AML-193 (cell line): ENCODE measurements at regions not wholly inside any gene's neighbourhood (a gene's known extent, or its start where the extent isn't known, plus 50 kb on each side); places are given as distances from the start of the nearest gene placed in this dataset.

Experiments used
- DNase-seq, 2 experiments: peaks; one replicate each; lab custom pipeline; 2025; lab: John Stamatoyannopoulos, UW

DNA sequence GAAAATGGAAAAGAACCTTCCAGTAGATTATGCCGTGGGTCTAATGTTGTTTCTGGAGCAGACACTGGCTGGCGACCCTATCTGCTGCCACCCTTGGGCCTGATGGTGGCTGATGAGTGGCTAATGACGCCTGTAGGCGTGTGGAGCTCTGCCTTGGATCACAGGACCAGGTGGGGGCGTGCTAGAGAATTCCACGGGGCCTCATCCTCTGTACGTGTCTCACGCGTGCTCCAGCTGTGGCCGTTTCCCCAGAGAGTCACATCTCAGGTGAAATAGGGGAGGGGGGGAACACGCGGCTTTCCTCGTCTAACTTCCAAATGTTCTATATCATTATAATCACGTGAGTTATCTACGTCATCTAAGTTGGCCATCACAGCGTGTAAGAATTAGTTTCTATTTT lies 160.9 kb upstream of the SMIM21 start:
- DNase-seq = no peak

DNA sequence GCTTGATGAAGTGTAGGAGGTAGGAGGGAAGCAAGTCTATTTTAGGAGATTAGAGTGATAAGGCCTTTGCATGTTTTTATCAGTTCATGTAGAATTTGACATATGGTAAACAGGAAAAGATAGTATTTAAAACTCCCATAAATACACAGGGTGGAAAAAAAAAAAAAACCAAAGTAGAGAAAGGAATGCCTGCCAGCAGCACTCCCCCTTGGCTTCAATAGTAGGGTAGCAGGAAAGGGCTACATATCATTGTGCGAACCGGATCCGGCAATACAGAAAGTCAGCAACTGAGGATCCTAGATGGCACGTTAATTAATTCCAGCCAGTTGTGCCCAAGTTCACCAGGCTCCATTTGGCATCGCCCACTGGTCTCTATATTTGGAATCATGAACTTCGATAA lies 159.6 kb upstream of the SMIM21 start:
- no peak for DNase-seq

DNA sequence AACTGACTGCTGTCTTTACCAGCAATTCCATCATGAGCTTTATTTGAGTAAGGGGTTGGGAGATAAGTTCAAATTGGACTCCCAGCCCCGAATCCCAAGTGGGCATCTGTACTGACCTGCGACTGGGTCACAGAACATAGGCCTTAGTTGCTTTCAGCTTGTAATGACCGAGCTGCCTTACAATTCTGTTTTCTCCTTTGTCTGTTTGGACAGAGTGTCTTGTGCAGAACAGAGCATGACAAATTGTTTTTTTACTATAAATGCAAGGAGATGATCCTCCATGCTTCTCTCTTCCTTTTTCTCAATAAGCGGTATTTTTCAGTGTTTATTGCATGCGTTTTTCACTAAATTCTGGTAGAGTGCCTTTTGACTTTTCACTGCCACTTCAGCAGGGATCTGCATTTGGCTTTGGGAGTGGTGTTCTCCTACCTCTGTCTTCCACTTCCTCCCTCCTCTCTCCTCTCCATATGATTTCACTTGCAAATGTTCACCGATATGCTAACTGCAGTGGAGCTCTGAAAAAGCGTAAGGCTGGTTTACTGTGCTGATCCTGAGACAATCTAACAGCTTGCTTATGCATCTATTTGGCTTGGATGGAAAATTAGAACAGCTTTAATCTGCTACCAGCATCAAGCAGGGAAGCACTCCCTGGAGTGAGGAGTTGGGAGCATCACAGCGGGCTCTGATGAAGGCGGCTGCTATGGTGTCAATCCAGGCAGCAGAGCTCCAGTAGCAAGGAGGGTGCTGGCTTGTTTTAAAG lies 158.8 kb upstream of the SMIM21 start:
- no peak for DNase-seq

DNA sequence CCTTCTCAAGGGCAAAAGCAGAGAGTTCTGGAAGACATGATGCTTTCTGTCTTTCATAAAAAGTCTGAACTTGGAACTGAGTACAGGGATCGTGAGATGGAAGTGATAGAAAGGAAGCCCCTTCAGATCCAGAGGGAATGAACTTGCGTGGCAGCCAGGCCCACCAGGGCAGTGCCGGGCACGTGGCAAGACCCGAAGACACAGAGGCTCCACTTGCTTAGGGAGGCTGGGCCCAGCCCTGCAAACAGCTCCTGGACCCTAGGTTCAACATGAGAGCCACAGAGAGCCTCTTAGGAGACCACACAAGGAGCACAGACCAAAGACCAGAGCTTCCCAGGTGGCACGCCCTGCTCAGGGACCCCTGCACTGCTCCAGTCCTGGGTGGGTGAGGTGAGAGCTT lies 155.4 kb upstream of the SMIM21 start:
- no peak for DNase-seq

DNA sequence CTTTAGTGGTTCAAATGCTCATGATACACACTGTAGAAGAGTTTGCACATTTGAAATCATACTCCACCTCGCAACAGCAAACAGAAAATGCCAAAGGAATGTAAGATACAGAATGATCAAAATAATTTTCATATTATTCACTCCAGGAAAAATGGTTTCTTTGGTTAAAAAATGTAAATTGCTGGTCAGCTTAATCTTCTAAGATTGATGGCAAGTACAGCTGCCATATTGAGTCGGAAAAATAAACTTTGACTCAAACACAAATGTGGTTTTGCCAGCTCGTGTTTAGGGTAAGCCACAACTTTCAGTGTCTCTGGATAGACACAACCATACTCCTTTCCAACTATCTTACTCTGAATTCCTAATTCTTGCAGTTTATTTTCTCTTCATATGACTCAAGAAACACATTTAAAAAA lies 154.9 kb upstream of the SMIM21 start:
- no peak for DNase-seq

DNA sequence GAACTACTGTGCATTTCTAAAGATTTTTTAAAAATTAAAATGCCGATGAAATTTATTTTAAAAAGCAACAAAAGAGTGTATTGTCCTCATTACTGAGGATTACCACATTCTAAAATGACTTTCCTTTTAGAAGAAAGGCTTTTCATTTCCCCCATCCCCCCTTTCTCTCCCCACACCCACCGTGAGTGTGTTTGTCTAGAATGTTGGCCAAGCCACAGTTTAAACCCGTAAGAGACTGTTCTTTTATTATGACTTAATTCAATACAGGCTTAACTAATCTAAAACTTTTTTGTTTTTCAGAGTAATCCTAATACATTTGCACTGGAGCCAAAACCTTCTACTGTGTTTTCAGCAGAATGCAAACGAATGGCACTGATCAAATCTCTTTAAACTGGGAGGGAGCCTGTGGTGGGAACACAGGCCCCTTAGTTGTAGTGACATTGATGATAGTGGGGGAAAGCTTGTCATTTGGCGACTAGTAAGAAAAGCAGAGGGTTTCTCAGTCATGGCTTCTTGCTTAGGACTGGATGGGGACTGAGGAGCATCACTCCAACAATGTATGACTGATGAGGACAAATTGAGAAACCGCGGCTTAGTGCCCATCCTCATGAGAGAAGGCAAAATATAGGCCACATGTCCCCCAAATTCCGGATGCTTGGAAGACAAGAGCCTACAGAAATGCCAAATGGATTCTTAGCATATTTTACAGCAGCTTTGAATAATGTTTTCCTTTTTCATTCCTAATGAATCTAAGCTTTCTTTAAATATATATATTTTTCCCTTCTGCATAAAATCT lies 154.0 kb upstream of the SMIM21 start:
- no peak for DNase-seq

DNA sequence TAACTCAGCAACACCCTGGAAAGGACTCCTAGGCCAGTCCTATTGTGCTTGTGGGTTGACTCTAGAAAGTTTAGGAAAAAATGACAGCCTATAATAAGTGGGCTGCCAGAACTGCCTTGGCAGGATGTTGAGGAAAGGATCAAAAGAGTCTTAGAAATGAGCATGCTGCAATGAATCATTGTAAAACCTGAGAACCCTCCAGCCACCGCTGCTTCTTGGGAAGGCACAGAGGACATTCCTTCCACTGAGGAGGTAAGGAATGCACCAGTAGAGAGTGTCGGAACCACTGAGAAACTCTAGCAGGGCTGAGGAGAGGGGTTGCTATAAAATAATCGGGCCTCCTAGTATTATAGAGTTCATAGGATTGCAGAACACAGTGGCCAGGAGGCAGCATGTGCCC lies 146.7 kb upstream of the SMIM21 start:
- DNase-seq = no peak

DNA sequence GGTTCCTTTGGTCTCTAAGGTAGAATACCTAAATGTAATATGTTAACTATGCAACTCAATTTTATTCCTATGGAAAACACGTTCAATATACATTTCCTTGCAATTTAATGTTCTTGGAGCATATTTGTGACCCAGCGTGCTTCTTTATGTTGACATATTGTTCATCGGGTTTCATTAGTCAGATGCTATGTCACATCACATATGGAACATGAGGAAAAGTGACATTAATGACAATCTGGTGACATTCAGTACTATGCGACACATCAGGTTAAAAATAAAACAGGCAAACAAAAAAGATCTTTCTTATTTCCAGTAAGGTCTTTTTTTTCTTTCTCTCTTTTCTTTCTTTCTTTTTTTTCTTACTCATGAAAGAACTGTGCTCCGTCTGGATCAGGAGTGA lies 135.6 kb upstream of the SMIM21 start:
- no peak for DNase-seq

DNA sequence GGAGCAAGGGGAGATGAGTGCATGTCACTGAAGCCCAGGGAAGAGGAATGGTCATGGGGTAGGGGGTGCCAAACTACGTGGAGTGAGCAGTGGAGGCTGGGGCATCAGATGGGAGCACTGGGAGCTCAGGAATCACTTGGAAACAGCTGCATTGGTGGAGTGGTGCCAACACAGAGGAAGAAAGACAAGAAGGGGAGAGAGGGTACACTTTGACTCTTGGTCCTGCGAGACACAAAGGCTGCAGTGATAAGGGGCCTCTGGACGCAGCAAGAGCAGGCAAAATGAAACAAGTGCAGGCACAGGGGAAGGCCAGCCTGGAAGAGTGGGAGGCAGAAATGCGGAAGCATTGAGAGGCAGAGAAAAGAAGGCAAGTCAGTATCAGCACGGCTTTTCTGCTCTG lies 134.7 kb upstream of the SMIM21 start:
- no peak for DNase-seq

DNA sequence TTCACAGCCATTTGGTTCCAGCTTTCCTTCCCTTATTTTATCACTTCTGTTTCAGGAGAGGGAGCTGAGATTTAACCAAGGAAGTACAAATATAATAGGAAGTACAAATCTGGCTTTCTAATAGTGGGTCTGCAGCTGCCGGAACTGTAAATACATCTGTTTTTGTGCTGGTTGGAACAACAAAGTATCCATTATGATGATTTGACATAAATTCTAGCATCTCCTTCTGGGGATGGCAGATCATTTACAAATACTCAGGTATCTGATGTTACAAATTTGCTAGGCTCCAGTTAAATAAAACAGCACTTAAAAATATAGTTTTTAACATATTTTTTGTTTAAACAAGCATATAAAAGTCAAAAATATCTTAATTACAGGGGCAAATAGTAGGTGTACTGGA lies 131.3 kb upstream of the SMIM21 start:
- DNase-seq = no peak

DNA sequence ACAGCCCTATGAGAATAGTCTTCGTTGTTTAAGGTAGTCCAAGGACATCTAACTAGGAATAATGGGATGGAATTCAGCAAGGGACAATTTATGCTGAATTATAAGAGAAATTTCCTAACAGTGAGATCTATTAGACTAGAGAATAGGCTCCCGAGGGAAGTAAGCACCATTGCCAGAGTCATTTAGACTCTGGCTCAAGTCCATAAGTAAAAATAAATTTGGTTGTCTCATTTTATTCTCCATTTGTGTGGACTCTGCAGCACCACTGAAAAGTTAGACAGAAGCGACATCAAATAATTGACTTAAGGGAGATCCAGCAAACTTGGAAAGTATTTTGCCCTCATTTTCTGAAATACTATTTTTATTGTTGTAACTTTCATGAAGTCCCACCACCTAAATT lies 129.3 kb upstream of the SMIM21 start:
- DNase-seq = no peak

DNA sequence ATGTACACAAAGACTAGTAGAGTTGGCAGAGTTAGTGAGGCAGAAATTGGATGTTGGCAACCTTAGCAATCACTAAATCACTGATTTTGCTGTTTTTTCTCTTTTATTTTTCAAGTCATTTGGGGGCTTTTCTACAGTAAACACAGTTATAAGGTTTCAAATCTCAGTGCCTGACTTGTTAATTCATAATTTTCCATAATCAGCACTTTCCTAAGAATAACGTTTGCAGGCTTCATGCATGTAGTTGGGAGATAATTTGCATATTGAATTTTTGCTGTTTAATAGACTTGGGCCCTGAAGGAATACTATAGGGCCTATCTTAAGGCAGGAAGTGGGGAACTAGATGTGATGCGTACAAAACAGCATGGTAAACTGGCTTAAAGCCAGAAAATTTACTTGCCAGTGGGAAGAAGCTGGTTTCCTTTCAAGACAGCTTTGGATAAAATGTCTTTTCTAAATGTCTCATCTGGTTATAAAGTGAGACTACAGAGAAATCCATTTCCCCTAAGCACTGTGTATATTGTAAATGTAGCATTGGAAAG lies 127.2 kb upstream of the SMIM21 start:
- no peak for DNase-seq

DNA sequence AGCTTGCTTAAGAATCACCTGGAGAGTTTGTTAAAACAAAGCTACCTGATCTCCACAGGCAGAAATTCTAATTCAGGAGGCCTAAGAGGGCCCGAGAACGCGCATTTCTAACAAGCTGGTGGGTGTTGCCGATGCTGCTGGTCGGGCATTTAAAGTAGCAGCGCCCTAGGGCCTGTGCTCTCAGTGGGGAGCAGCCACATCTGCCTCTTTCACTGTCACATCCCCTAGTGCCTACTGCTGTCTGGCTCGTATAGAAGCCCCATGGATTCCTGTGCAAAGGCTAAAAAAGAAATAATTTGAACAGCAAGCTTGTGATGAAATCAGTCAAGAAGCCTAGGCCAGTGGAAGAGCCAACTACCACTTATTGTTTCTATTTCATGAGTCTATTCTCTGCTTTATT lies 126.7 kb upstream of the SMIM21 start:
- DNase-seq = no peak

DNA sequence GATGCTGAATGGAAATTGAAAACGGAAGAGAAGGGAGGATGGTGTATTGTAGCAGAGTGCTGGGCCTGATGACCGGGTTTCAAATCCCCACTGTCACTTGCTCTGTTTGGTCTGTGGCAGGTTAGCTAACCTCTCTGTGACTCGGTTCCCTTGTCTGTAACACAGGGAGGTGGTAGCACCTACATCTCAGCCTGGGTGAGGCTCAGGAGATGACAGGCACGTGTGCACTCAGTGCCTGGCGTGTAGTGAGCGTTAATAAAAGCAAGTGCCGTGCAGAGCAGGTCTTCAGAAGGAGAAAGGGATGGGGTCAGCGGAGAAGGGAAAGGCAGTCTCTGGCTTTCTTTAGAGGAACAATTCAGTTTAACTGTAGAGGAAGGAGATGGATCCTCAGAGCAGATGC lies 125.5 kb upstream of the SMIM21 start:
- DNase-seq = no peak

DNA sequence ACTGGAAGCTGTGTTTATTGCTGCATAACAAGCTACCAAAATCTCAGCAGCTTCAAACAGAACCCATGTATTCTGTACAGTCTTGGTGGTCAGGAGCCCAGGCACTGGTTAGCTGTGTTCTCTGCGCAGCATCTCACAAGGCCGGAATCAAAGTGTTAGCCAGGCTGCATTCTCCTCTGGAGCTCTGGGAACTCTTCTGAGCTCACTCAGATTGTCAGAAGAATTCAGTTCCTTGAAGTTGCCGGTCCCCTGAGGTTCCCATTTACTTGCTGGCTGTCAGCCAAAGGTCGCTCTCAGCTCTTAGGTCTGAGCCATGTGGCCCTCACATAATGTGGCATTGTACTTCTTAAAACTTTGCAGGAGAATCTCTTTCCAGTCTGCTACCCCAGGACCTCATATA lies 123.6 kb upstream of the SMIM21 start:
- DNase-seq = no peak

DNA sequence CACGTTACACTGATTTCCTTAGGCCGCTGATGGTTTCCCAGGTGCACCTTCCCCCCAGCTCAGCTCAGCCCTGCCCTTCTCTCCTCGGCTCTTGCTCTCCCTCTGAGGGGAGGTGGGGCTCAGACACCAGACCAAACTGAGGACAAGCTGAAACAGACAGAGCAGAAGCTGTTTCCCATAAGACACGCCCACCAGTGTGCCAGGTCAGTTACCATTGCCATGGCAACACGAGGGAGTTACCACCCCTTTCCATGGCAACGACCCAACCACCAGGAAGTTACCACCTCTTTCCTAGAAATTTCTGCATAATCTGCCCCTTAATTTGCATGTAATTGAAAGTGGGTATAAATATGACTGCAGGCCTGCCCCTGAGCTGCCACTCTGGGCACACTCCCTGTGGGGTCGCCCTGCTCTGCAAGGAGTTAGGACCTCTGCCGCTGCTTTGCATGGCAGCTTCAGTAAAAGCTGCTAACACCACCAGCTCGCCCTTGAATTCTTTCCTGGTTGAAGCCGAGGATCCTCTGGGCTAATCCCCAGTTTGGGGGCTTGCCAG lies 120.9 kb upstream of the SMIM21 start:
- no peak for DNase-seq

DNA sequence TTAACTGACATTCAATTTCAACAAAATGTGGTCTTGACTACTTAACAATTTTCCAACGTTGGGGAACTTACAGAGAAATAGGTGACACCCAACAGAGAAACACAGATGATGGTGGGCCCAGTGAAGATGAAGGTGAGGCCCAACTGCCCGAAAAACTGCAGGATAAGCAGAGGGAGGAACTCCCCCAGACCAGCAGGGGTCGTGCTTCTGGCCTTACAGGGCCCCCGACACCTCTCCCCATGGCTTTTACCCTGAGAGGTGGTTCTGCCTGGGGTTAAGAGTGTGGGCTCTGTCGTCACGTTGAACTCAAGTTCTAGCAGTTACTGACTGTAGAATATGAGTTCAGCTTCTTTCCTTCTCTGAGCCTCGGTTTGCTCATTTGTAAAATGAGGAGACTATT lies 119.5 kb upstream of the SMIM21 start:
- no peak for DNase-seq

DNA sequence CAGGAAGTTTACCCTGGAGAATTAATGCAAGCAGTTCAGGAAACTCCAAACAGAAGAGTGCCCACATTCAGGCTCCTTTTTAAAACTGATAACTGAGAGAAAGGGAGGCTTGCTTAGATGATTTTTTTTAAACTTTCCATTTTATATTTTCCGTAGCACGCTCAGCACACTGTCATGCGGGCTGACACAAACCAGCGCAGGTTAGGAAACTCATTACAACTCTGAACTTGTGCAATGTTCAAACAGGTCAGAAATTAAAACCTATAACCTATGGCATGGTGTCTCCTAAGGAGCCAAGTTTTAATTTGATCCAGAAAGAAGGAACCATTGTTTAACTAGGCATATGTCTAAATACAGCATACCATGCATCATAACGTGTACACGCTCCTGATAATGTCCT lies 117.7 kb upstream of the SMIM21 start:
- no peak for DNase-seq

DNA sequence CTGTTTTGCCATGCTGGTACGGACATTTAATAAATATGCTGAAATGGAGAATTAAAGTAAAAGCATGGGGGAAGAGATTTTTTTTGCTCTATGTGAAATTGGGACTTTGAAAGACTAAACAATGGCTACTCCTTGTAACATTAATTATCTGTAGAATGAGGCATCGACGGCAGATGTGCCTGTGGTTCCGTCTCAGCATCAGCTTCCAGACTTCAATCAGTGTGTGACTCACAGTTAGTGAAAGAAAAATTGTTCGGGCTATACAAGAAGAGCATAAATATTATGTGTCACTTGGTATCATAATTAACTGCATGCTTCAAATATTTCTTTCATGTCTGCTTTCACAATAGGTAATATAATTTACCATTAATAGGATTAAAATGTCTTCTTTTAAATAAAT lies 117.0 kb upstream of the SMIM21 start:
- no peak for DNase-seq

DNA sequence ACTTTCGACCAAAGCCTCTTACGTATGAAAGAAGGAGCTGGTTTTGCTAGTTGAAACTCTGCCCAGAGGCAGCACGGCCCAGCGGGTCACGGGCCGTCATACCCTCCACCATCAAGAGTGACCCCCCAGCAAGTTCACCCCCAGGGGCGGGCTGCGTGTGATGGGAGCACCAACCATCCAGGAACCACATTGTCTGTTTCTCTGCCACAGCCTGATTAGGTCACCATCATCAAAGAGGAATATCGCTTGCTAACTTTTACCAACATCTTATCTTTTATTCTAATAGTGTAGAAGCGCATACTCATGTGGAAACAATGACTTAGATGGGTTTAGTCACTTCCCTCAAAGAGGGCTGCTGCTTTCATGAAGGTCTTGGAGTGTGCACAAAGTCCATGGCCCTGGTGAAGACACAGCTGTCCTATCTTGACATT lies 116.6 kb upstream of the SMIM21 start:
- DNase-seq = no peak

DNA sequence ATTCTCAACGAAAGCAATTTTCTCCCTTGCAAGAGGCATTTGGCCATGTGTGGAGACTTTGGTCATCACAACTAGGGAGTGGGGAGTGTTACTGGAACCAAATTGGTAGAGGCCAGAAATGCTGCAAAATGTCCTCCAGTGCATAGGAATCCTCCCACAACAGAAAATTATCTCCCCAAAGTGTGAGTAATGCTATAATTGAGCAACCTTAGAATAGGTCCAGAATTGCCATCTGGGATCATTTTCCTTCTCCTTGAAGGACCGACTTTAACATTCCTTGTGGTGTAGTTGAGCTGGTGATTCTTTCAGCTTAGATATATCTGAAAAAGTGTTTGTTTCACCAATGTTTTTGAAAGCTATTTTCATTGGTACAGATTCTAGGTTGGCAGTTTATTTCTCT lies 111.2 kb upstream of the SMIM21 start:
- no peak for DNase-seq

DNA sequence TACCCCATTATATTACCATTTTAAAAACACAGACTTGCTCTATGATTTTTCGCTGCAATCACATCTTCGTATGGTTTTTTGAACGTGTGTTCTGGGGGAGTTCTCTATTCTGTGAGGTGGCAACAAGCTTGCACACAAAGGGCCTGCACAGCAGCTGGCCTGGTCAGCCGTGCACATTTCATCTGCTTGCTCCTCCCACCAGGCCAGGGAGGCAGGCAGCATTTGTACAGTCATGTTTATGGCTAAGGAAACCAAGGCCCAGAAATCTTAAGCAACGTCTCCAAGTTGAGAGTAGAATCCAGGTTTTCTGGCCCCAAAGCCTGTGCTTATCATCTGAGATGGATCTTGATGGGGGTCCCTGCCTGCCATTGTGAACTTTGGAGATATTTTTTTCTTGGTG lies 106.4 kb upstream of the SMIM21 start:
- DNase-seq = no peak

DNA sequence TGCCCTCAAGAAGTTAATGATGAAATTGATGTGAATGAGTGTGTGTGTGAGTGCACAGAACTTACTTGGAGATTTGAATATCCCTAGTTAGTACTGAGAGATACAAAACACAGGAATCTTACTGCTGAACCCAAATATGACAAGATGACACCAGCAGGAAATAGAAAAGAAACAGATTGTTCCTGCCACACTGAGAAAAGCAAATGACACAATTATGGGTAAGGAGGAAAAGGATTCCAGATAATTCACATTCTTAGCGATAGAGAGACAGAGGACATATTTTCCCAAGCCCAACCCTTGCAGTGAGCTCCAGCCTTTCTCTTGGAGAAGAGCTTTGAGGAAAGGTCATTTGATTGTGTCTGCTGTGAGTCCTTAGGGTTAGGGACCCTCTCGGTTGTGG lies 105.7 kb upstream of the SMIM21 start:
- no peak for DNase-seq
